ENCODE measurements at regions not wholly inside any gene's neighbourhood (a gene's known extent, or its start where the extent isn't known, plus 50 kb on each side); places are given as distances from the start of the nearest gene placed in this dataset.

GRCh38 chr5:53386341-53386740 lies 94.1 kb upstream of the FST start:
- TF ChIP-seq CTCF (IDR thresholded peaks at IDR 0.05; ENCODE audit: low read depth, low read length) (no peak), EZH2phosphoT487 (IDR thresholded peaks at IDR 0.05; ENCODE audit: low read depth) (no peak)
